ENCODE measurements at regions not wholly inside any gene's neighbourhood (a gene's known extent, or its start where the extent isn't known, plus 50 kb on each side); places are given as distances from the start of the nearest gene placed in this dataset.
"Not testable (repeated sequence)": the region's sequence is repeated elsewhere in the genome, so short reads cannot be mapped to it uniquely, and the experiment has no call there.

GRCh38 chr21:15627823-15628222, 102.0 kb upstream of the USP25 start:
- Histone ChIP-seq H3K4me1 (ENCODE audit: control insufficient read depth, insufficient read depth, low read length) (no peaks in the 10 kb centered on the region), H3K9me3 (ENCODE audit: control insufficient read depth in 2 of 2, low read length in 2 of 2) (no peaks in the 10 kb centered on the region), H3K36me3 (ENCODE audit: control insufficient read depth in 2 of 2, insufficient read depth in 2 of 2, low read length in 2 of 2) (no peaks in the 10 kb centered on the region), H3K4me3 (ENCODE audit: low read length in 2 of 2) (no peak overlapping the region), H3K27me3 (ENCODE audit: control insufficient read depth in 1 of 2, insufficient read depth in 2 of 2, low read length in 2 of 2) (no peaks in the 10 kb centered on the region), H3K9ac (ENCODE audit: low read length in 2 of 2) (no peak overlapping the region), H3K27ac (ENCODE audit: low read length) (no peak overlapping the region)

DNA sequence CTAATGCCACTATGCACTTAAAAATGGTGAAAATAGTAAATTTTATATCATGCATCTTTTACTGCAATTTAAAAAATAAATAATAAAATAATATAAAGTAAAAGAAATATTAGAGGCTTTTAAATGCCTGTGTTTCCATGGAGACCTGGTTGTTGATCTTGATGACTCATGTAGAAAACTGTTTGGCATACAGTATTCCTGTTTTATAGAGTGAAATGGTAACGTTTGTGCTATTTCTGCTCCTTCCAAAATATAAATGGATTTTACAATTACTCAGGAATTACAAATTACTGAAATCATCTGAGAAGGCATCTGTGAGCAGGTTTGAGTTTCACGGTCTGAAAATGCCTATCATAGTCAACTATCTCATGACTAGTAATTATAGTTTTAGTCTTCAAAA, 98.4 kb upstream of the USP25 start:
- H3K9me3 ChIP-seq (ENCODE audit: control insufficient read depth in 2 of 2, low read length in 2 of 2) = no peaks in the 10 kb centered on the region
- H3K4me3 ChIP-seq (ENCODE audit: low read length in 2 of 2) = no peak overlapping the region
- no peaks in the 10 kb centered on the region for H3K36me3 ChIP-seq (ENCODE audit: control insufficient read depth in 2 of 2, insufficient read depth in 2 of 2, low read length in 2 of 2)
- H3K9ac ChIP-seq (ENCODE audit: low read length in 2 of 2) = no peak overlapping the region
- no peaks in the 10 kb centered on the region for H3K4me1 ChIP-seq (ENCODE audit: control insufficient read depth, insufficient read depth, low read length)
- no peak overlapping the region for H3K27ac ChIP-seq (ENCODE audit: low read length)
- no peaks in the 10 kb centered on the region for H3K27me3 ChIP-seq (ENCODE audit: control insufficient read depth in 1 of 2, insufficient read depth in 2 of 2, low read length in 2 of 2)

GRCh38 chr21:15634541-15634940, 95.2 kb upstream of the USP25 start:
- not testable (repeated sequence) for H3K4me1 ChIP-seq (ENCODE audit: control insufficient read depth, insufficient read depth, low read length); H3K27me3 ChIP-seq (ENCODE audit: control insufficient read depth in 1 of 2, insufficient read depth in 2 of 2, low read length in 2 of 2); H3K9ac ChIP-seq (ENCODE audit: low read length in 2 of 2); H3K27ac ChIP-seq (ENCODE audit: low read length); H3K4me3 ChIP-seq (ENCODE audit: low read length in 2 of 2); H3K36me3 ChIP-seq (ENCODE audit: control insufficient read depth in 2 of 2, insufficient read depth in 2 of 2, low read length in 2 of 2); H3K9me3 ChIP-seq (ENCODE audit: control insufficient read depth in 2 of 2, low read length in 2 of 2)

GRCh38 chr21:15638856-15639549, 90.8 kb upstream of the USP25 start:
- no peaks in the 10 kb centered on the region for H3K4me1 ChIP-seq (ENCODE audit: control insufficient read depth, insufficient read depth, low read length)
- H3K27ac ChIP-seq (ENCODE audit: low read length) = no peak overlapping the region
- H3K27me3 ChIP-seq (ENCODE audit: control insufficient read depth in 1 of 2, insufficient read depth in 2 of 2, low read length in 2 of 2) = no peaks in the 10 kb centered on the region
- H3K4me3 ChIP-seq (ENCODE audit: low read length in 2 of 2) = no peak overlapping the region
- H3K9me3 ChIP-seq (ENCODE audit: control insufficient read depth in 2 of 2, low read length in 2 of 2) = no peaks in the 10 kb centered on the region
- H3K9ac ChIP-seq (ENCODE audit: low read length in 2 of 2) = no peak overlapping the region
- H3K36me3 ChIP-seq (ENCODE audit: control insufficient read depth in 2 of 2, insufficient read depth in 2 of 2, low read length in 2 of 2) = no peaks in the 10 kb centered on the region

GRCh38 chr21:15640113-15640512, 89.7 kb upstream of the USP25 start:
- H3K27ac ChIP-seq (ENCODE audit: low read length); H3K4me1 ChIP-seq (ENCODE audit: control insufficient read depth, insufficient read depth, low read length); H3K9ac ChIP-seq (ENCODE audit: low read length in 2 of 2); H3K4me3 ChIP-seq (ENCODE audit: low read length in 2 of 2); H3K36me3 ChIP-seq (ENCODE audit: control insufficient read depth in 2 of 2, insufficient read depth in 2 of 2, low read length in 2 of 2); H3K9me3 ChIP-seq (ENCODE audit: control insufficient read depth in 2 of 2, low read length in 2 of 2); H3K27me3 ChIP-seq (ENCODE audit: control insufficient read depth in 1 of 2, insufficient read depth in 2 of 2, low read length in 2 of 2): not testable (repeated sequence)

DNA sequence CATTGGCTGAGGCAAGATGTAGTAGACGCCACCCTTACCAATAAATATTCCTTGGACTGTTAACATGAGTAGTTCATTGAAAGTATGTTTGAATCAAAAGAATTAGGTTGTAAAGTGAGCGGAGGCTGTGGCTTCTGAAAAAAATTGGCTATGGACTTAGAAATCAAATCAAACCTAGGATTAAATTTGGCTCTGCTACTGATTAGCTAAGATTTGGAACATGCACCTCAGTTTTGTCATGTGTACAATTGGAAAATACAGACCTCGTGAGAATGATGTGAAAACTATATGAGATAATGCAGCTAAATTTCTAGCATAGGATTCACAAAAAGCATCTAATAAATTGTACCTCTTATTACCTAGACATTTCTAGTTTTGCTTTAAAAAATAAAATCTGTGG, 85.3 kb upstream of the USP25 start:
- Histone ChIP-seq H3K4me3 (ENCODE audit: low read length in 2 of 2) (no peak overlapping the region), H3K4me1 (ENCODE audit: control insufficient read depth, insufficient read depth, low read length) (no peaks in the 10 kb centered on the region), H3K9me3 (ENCODE audit: control insufficient read depth in 2 of 2, low read length in 2 of 2) (no peaks in the 10 kb centered on the region), H3K9ac (ENCODE audit: low read length in 2 of 2) (no peak overlapping the region), H3K36me3 (ENCODE audit: control insufficient read depth in 2 of 2, insufficient read depth in 2 of 2, low read length in 2 of 2) (no peaks in the 10 kb centered on the region), H3K27ac (ENCODE audit: low read length) (no peak overlapping the region), H3K27me3 (ENCODE audit: control insufficient read depth in 1 of 2, insufficient read depth in 2 of 2, low read length in 2 of 2) (no peaks in the 10 kb centered on the region)

GRCh38 chr21:15645830-15646229, 84.0 kb upstream of the USP25 start:
- H3K9me3 ChIP-seq (ENCODE audit: control insufficient read depth in 2 of 2, low read length in 2 of 2) = no peaks in the 10 kb centered on the region
- no peak overlapping the region for H3K4me3 ChIP-seq (ENCODE audit: low read length in 2 of 2)
- no peak overlapping the region for H3K9ac ChIP-seq (ENCODE audit: low read length in 2 of 2)
- no peak overlapping the region for H3K27ac ChIP-seq (ENCODE audit: low read length)
- no peaks in the 10 kb centered on the region for H3K27me3 ChIP-seq (ENCODE audit: control insufficient read depth in 1 of 2, insufficient read depth in 2 of 2, low read length in 2 of 2)
- H3K4me1 ChIP-seq (ENCODE audit: control insufficient read depth, insufficient read depth, low read length) = no peaks in the 10 kb centered on the region
- no peaks in the 10 kb centered on the region for H3K36me3 ChIP-seq (ENCODE audit: control insufficient read depth in 2 of 2, insufficient read depth in 2 of 2, low read length in 2 of 2)

GRCh38 chr21:15650735-15651134, 79.0 kb upstream of the USP25 start:
- H3K36me3 ChIP-seq (ENCODE audit: control insufficient read depth in 2 of 2, insufficient read depth in 2 of 2, low read length in 2 of 2) = no peaks in the 10 kb centered on the region
- H3K4me1 ChIP-seq (ENCODE audit: control insufficient read depth, insufficient read depth, low read length) = no peaks in the 10 kb centered on the region
- H3K9me3 ChIP-seq (ENCODE audit: control insufficient read depth in 2 of 2, low read length in 2 of 2) = no peaks in the 10 kb centered on the region

GRCh38 chr21:15651172-15651571, 78.6 kb upstream of the USP25 start:
- H3K9ac ChIP-seq (ENCODE audit: low read length in 2 of 2) = no peak overlapping the region
- no peaks in the 10 kb centered on the region for H3K4me1 ChIP-seq (ENCODE audit: control insufficient read depth, insufficient read depth, low read length)
- no peak overlapping the region for H3K27ac ChIP-seq (ENCODE audit: low read length)

More at GRCh38 chr21:15650735-15651134, 79.0 kb upstream of the USP25 start:
- Histone ChIP-seq H3K27ac (ENCODE audit: low read length) (no peak overlapping the region), H3K27me3 (ENCODE audit: control insufficient read depth in 1 of 2, insufficient read depth in 2 of 2, low read length in 2 of 2) (no peaks in the 10 kb centered on the region), H3K4me3 (ENCODE audit: low read length in 2 of 2) (no peak overlapping the region), H3K9ac (ENCODE audit: low read length in 2 of 2) (no peak overlapping the region)

GRCh38 chr21:15653710-15654109, 76.1 kb upstream of the USP25 start:
- no peaks in the 10 kb centered on the region for H3K9me3 ChIP-seq (ENCODE audit: control insufficient read depth in 2 of 2, low read length in 2 of 2)
- no peaks in the 10 kb centered on the region for H3K27me3 ChIP-seq (ENCODE audit: control insufficient read depth in 1 of 2, insufficient read depth in 2 of 2, low read length in 2 of 2)
- H3K4me1 ChIP-seq (ENCODE audit: control insufficient read depth, insufficient read depth, low read length) = no peaks in the 10 kb centered on the region
- H3K27ac ChIP-seq (ENCODE audit: low read length) = no peak overlapping the region
- H3K36me3 ChIP-seq (ENCODE audit: control insufficient read depth in 2 of 2, insufficient read depth in 2 of 2, low read length in 2 of 2) = no peaks in the 10 kb centered on the region
- H3K4me3 ChIP-seq (ENCODE audit: low read length in 2 of 2) = no peak overlapping the region
- H3K9ac ChIP-seq (ENCODE audit: low read length in 2 of 2) = no peak overlapping the region

More at GRCh38 chr21:15651172-15651571, 78.6 kb upstream of the USP25 start:
- Histone ChIP-seq H3K27me3 (ENCODE audit: control insufficient read depth in 1 of 2, insufficient read depth in 2 of 2, low read length in 2 of 2) (no peaks in the 10 kb centered on the region), H3K36me3 (ENCODE audit: control insufficient read depth in 2 of 2, insufficient read depth in 2 of 2, low read length in 2 of 2) (no peaks in the 10 kb centered on the region), H3K4me3 (ENCODE audit: low read length in 2 of 2) (no peak overlapping the region), H3K9me3 (ENCODE audit: control insufficient read depth in 2 of 2, low read length in 2 of 2) (no peaks in the 10 kb centered on the region)

- H3K27me3 ChIP-seq (ENCODE audit: control insufficient read depth in 1 of 2, insufficient read depth in 2 of 2, low read length in 2 of 2) = no peaks in the 10 kb centered on the region
- H3K9me3 ChIP-seq (ENCODE audit: control insufficient read depth in 2 of 2, low read length in 2 of 2) = no peaks in the 10 kb centered on the region
- H3K36me3 ChIP-seq (ENCODE audit: control insufficient read depth in 2 of 2, insufficient read depth in 2 of 2, low read length in 2 of 2) = no peaks in the 10 kb centered on the region
- H3K27ac ChIP-seq (ENCODE audit: low read length) = no peak overlapping the region
- H3K9ac ChIP-seq (ENCODE audit: low read length in 2 of 2) = no peak overlapping the region
- H3K4me3 ChIP-seq (ENCODE audit: low read length in 2 of 2) = no peak overlapping the region
- no peaks in the 10 kb centered on the region for H3K4me1 ChIP-seq (ENCODE audit: control insufficient read depth, insufficient read depth, low read length)
Measured at GRCh38 chr21:15654171-15654570, 75.6 kb upstream of the USP25 start.
